ENCODE measurements at regions not wholly inside any gene's neighbourhood (a gene's known extent, or its start where the extent isn't known, plus 50 kb on each side); places are given as distances from the start of the nearest gene placed in this dataset.

- ATAC-seq = no peak
- intact Hi-C loops (cut with DNase I) = no loop called here
- no peak for DNase-seq
These were observed 58.6 kb upstream of the PGRMC2 start for GRCh38 chr4:128346054-128346716.

- ATAC-seq = no peak
- intact Hi-C loops (cut with DNase I) = no loop called here
- DNase-seq = no peak
These were observed 58.0 kb upstream of the PGRMC2 start for GRCh38 chr4:128345650-128346049.

GRCh38 chr4:128342762-128343161, 55.1 kb upstream of the PGRMC2 start:
- ATAC-seq (no peak), DNase-seq (no peak)
- intact Hi-C loops (cut with DNase I) = no loop called here

GRCh38 chr4:128341634-128342033, 54.0 kb upstream of the PGRMC2 start:
- intact Hi-C loops (cut with DNase I) = no loop called here
- ATAC-seq (no peak), DNase-seq (no peak)

DNA sequence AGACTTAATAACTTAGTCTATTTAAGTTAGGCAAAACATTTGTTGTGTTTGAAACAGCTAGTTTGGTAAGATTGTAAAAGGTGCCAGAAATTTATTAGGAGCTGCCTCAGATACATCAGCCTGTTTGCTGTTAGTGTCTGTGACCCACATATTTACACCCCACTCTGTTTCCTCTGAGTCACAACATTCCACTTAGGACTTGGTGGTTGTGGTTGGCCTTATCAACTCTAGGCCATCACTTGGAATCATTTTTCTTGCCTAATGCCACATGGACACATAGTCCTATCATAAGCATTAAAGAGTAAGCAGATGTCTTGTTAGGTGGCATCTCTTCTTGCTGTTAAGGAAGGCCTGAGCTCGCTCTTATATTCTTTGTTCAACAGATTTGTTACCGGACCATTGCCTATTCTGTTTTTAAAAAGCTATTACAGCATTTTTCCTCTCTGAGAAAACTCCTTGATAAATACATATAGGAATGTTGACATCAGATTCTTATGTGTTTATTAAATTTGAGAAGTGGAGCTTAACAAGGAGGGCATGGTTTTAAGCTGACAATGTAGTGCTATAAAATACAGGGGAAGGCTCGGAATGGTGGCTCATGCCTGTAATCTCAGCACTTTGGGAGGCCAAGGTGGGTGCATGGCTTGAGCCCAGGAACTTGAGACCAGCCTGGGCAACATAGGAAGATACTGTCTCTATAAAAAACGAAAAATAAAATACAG, 51.2 kb upstream of the PGRMC2 start:
- ATAC-seq (peak in 1 of 2 donors; percentile 34), DNase-seq (no peak)
- intact Hi-C loops (cut with DNase I) = no loop called here

GRCh38 chr4:128337863-128338262, 50.2 kb upstream of the PGRMC2 start:
- no peak for DNase-seq
- intact Hi-C loops (cut with DNase I) = no loop called here
- no peak for ATAC-seq

Measured in left cardiac atrium (tissue), 4 donors.